H1 (cell line): ENCODE measurements at regions not wholly inside any gene's neighbourhood (a gene's known extent, or its start where the extent isn't known, plus 50 kb on each side); places are given as distances from the start of the nearest gene placed in this dataset.

Experiments
- CTCF ChIA-PET: fragments of 300-600 bp; sonication (Branson Sonifier 250); formaldehyde crosslinking; loops from one replicate; lab custom pipeline; 2021; ENCODE audit not compliant: partially characterized antibody; lab: Charles Lee
- POLR2A ChIA-PET: fragments of 300-600 bp; sonication (Branson Sonifier 250); formaldehyde crosslinking; loops from one replicate; lab custom pipeline; 2021; ENCODE audit warnings: inconsistent platforms; ENCODE audit not compliant: partially characterized antibody; lab: Charles Lee
- DNase-seq, 2 experiments: peaks; one replicate each; pipeline versions ENCODE4 v3.0.0 to v3.0.0-alpha.2; 2010 to 2022; ENCODE audit warnings: low spot score in 2 of 2, low read depth in 1 of 2, mixed read lengths in 1 of 2
- FAIRE-seq: peaks from 2 replicates; lab custom pipeline; 2011; peaks lifted over from hg19 to GRCh38; lab: Jason Lieb, UNC
- H2AFZ ChIP-seq: 2 replicates; pipeline ENCODE4 v1.8.1; 2012; ENCODE audit warnings: low read length, inconsistent platforms
- H2AK5ac ChIP-seq: 2 replicates; pipeline ENCODE4 v1.6.1; 2013; ENCODE audit warnings: low read depth, low read length
- H2BK120ac ChIP-seq: replicated peaks from 2 replicates; pipeline ENCODE3; 2013; ENCODE audit warnings: low read depth, low read length, inconsistent platforms
- H2BK12ac ChIP-seq: 2 replicates; pipeline ENCODE4 v1.6.1; 2013; ENCODE audit warnings: low read depth, low read length
- H2BK15ac ChIP-seq: 2 replicates; pipeline ENCODE4 v1.6.1; 2013; ENCODE audit warnings: low read length
- H2BK20ac ChIP-seq: 2 replicates; pipeline ENCODE4 v1.6.1; 2013; ENCODE audit warnings: low read length
- H2BK5ac ChIP-seq: 2 replicates; pipeline ENCODE4 v1.6.1; 2013; ENCODE audit warnings: low read depth, low read length
- H3K14ac ChIP-seq: 2 replicates; pipeline ENCODE4 v1.6.1; 2013; ENCODE audit warnings: inconsistent platforms; ENCODE audit not compliant: insufficient read length
- H3K18ac ChIP-seq: 2 replicates; pipeline ENCODE4 v1.6.1; 2013; ENCODE audit warnings: low read length; ENCODE audit errors: extremely low read depth
- H3K23ac ChIP-seq: 2 replicates; pipeline ENCODE4 v1.6.1; 2013; ENCODE audit warnings: inconsistent platforms; ENCODE audit not compliant: insufficient read length
- H3K23me2 ChIP-seq: 2 replicates; pipeline ENCODE4 v1.6.1; 2013; ENCODE audit warnings: low read depth, low read length
- H3K27ac ChIP-seq: 2 replicates; pipeline ENCODE4 v1.6.1; 2011; ENCODE audit warnings: low read depth, low read length, inconsistent platforms
- H3K27me3 ChIP-seq, 4 experiments: replicated peaks in 1 of 4; 1 replicate in 1 of 4; 2 replicates in 3 of 4; pipeline versions ENCODE4 v1.6.1 to v1.8.1; 2011 to 2013; ENCODE audit warnings: low read length in 3 of 4, mild to moderate bottlenecking in 3 of 4, inconsistent platforms in 2 of 4, mixed read lengths in 2 of 4, moderate library complexity in 1 of 4; ENCODE audit not compliant: control insufficient read depth in 3 of 4, insufficient read depth in 3 of 4; ENCODE audit errors: extremely low read depth in 1 of 4
- H3K36me3 ChIP-seq, 4 experiments: 2 replicates each; pipeline versions ENCODE4 v1.6.1 to v1.8.1; 2011 to 2013; ENCODE audit warnings: mild to moderate bottlenecking in 4 of 4, low read length in 3 of 4, moderate library complexity in 2 of 4, control low read depth in 1 of 4, inconsistent platforms in 1 of 4; ENCODE audit not compliant: insufficient read depth in 4 of 4, control insufficient read depth in 2 of 4
- H3K4ac ChIP-seq: replicated peaks from 2 replicates; pipeline ENCODE3; 2013; ENCODE audit warnings: low read length, low read depth, mixed read lengths, inconsistent platforms; ENCODE audit not compliant: insufficient read length
- H3K4me1 ChIP-seq, 4 experiments: replicated peaks in 1 of 4; 1 replicate in 1 of 4; 2 replicates in 3 of 4; pipeline versions ENCODE4 v1.6.1 to v1.8.1; 2011 to 2013; ENCODE audit warnings: low read length in 3 of 4, inconsistent platforms in 2 of 4, mixed read lengths in 1 of 4; ENCODE audit not compliant: insufficient read depth in 4 of 4, control insufficient read depth in 3 of 4
- H3K4me2 ChIP-seq, 2 experiments: 2 replicates each; pipeline versions ENCODE4 v1.6.1 to v1.8.1; 2011 to 2013; ENCODE audit warnings: low read depth in 2 of 2, low read length in 2 of 2, control low read depth in 1 of 2, inconsistent platforms in 1 of 2, mild to moderate bottlenecking in 1 of 2; ENCODE audit not compliant: insufficient read depth in 1 of 2
- H3K4me3 ChIP-seq, 4 experiments: fragments of 200-600, 300-600 bp in 1 of 4; sonication (generic), shearing (Covaris generic), sonication (Bioruptor Twin) in 1 of 4; 2 replicates each; pipeline versions ENCODE4 v1.5.1 to v1.8.1; 2011 to 2016; ENCODE audit warnings: low read length in 4 of 4, low read depth in 3 of 4, control low read depth in 2 of 4, inconsistent platforms in 2 of 4, mild to moderate bottlenecking in 2 of 4, mixed read lengths in 1 of 4, moderate library complexity in 1 of 4; ENCODE audit not compliant: insufficient read depth in 2 of 4; ENCODE audit errors: extremely low read depth in 1 of 4
- H3K56ac ChIP-seq: replicated peaks from 2 replicates; pipeline ENCODE3; 2013; ENCODE audit warnings: low read depth, mild to moderate bottlenecking, mixed read lengths, low read length, inconsistent platforms; ENCODE audit not compliant: insufficient read length
- H3K79me1 ChIP-seq: 2 replicates; pipeline ENCODE4 v1.6.1; 2013; ENCODE audit warnings: low read depth, low read length, control low read depth
- H3K79me2 ChIP-seq, 2 experiments: 2 replicates each; pipeline versions ENCODE4 v1.6.1 to v1.8.1; 2012 to 2013; ENCODE audit warnings: low read length in 2 of 2, mild to moderate bottlenecking in 2 of 2, inconsistent platforms in 1 of 2; ENCODE audit not compliant: insufficient read depth in 2 of 2, control insufficient read depth in 1 of 2
- H3K9ac ChIP-seq, 4 experiments: replicated peaks in 1 of 4; 1 replicate in 1 of 4; 2 replicates in 3 of 4; pipeline versions ENCODE4 v1.6.1 to v1.8.1; 2011 to 2013; ENCODE audit warnings: low read depth in 3 of 4, low read length in 3 of 4, control low read depth in 2 of 4, mild to moderate bottlenecking in 2 of 4, moderate library complexity in 2 of 4, inconsistent platforms in 1 of 4; ENCODE audit errors: extremely low read depth in 1 of 4
- H3K9me3 ChIP-seq, 2 experiments: 2 replicates each; pipeline versions ENCODE4 v1.6.1 to v1.8.1; 2012 to 2013; ENCODE audit warnings: mild to moderate bottlenecking in 2 of 2, moderate library complexity in 2 of 2, control low read depth in 1 of 2, inconsistent platforms in 1 of 2, low read depth in 1 of 2, low read length in 1 of 2, mixed read lengths in 1 of 2; ENCODE audit not compliant: insufficient read depth in 2 of 2
- H4K20me1 ChIP-seq, 2 experiments: replicated peaks in 1 of 2; 2 replicates each; pipeline versions ENCODE3 to v1.8.1; 2011 to 2013; ENCODE audit warnings: inconsistent platforms in 2 of 2, low read length in 2 of 2, mild to moderate bottlenecking in 1 of 2; ENCODE audit not compliant: insufficient read depth in 2 of 2, control insufficient read depth in 1 of 2
- H4K5ac ChIP-seq: 2 replicates; pipeline ENCODE4 v1.6.1; 2013; ENCODE audit warnings: low read length, low read depth, mixed read lengths, inconsistent platforms; ENCODE audit not compliant: insufficient read length
- H4K8ac ChIP-seq: 2 replicates; pipeline ENCODE4 v1.8.0; 2013; ENCODE audit warnings: mild to moderate bottlenecking, moderate library complexity, low read length, inconsistent platforms; ENCODE audit not compliant: insufficient read depth; ENCODE audit errors: extremely low read depth
- H4K91ac ChIP-seq: replicated peaks from 2 replicates; pipeline ENCODE3; 2013; ENCODE audit warnings: low read length, mixed read lengths, inconsistent platforms; ENCODE audit not compliant: insufficient read length
- ATF2 ChIP-seq: IDR thresholded peaks from 2 replicates; pipeline ENCODE4 v1.6.1; 2012; ENCODE audit warnings: low read length, inconsistent platforms
- CBX8 ChIP-seq: fragments of 300-800, 300-1000 bp; sonication (generic); IDR thresholded peaks from 2 replicates; pipeline ENCODE4 v1.7.1; 2016; ENCODE audit warnings: low read depth, low read length, borderline replicate concordance
- CEBPB ChIP-seq: IDR thresholded peaks from 2 replicates; pipeline ENCODE4 v1.6.1; 2012; ENCODE audit warnings: low read depth, low read length
- CREB1 ChIP-seq: IDR thresholded peaks from 2 replicates; pipeline ENCODE4 v1.6.1; 2012; ENCODE audit warnings: inconsistent platforms
- GTF2F1 ChIP-seq: IDR thresholded peaks from 2 replicates; pipeline ENCODE4 v1.6.1; 2012; ENCODE audit warnings: low read depth, low read length, improper control_type of control experiment, borderline replicate concordance
- JUN ChIP-seq: IDR thresholded peaks from 2 replicates; pipeline ENCODE4 v1.6.1; 2011; ENCODE audit warnings: low read depth, mild to moderate bottlenecking, improper control_type of control experiment, low read length
- KDM4A ChIP-seq: IDR thresholded peaks from one replicate; pipeline ENCODE4 v1.7.1; 2012; ENCODE audit warnings: low read depth, mild to moderate bottlenecking, moderate library complexity, low read length, inconsistent platforms; ENCODE audit not compliant: severe bottlenecking
- KDM5A ChIP-seq: fragments of 200-600 bp; IDR thresholded peaks from 2 replicates; pipeline ENCODE4 v1.7.1; 2012; ENCODE audit warnings: mild to moderate bottlenecking, low read length, inconsistent platforms, mixed read lengths
- NANOG ChIP-seq: IDR thresholded peaks from 2 replicates; pipeline ENCODE4 v1.6.1; 2011; ENCODE audit warnings: low read length, low read depth, mild to moderate bottlenecking, inconsistent platforms; ENCODE audit not compliant: insufficient read depth, poor library complexity, severe bottlenecking
- RXRA ChIP-seq: IDR thresholded peaks from 2 replicates; pipeline ENCODE4 v1.6.1; 2011; ENCODE audit warnings: low read depth, mild to moderate bottlenecking, low read length, moderate library complexity; ENCODE audit not compliant: insufficient read depth
- SIN3A ChIP-seq, 2 experiments: IDR thresholded peaks in 1 of 2; conservative IDR thresholded peaks in 1 of 2; 2 replicates each; pipeline ENCODE4 v1.6.1; 2011 to 2012; ENCODE audit warnings: low read length in 2 of 2, improper control_type of control experiment in 1 of 2, low read depth in 1 of 2, mild to moderate bottlenecking in 1 of 2
- TCF12 ChIP-seq: IDR thresholded peaks from 2 replicates; pipeline ENCODE4 v1.6.1; 2011; ENCODE audit warnings: low read depth, mild to moderate bottlenecking, low read length
- WGBS, 2 experiments: shearing (Covaris generic) in 1 of 2; methylation state at CpG; one replicate each; pipeline versions ENCODE4 v1.1.6 to v1.1.7; 2013 to 2015; ENCODE audit warnings: low lambda C conversion rate in 2 of 2, mixed read lengths in 2 of 2, inconsistent platforms in 1 of 2, low coverage in 1 of 2, missing lambda C conversion rate in 1 of 2; ENCODE audit not compliant: insufficient replicate concordance in 2 of 2, insufficient coverage in 1 of 2, insufficient read length in 1 of 2; ENCODE audit errors: extremely low coverage in 1 of 2, missing lambda C conversion rate in 1 of 2; 5-methylcytosine and 5-hydroxymethylcytosine counted together

DNA sequence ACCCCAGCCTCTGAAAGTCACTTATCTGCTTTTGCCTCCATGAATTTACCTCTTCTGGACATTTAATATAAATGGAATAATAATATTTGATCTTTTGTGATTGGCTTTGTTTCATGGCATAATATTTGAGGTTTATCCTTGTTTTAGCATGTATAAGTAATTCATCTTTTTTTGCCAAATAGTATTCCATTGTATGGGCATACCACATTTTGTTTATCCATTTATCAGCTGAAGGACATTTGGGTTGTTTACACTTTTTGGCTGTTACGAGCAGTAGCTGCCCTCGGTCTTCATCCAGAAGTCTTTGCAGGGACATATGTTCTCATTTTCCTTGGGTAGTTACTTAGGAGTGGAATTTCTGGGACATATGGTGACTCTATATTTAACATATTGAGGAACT is 53.0 kb upstream of the SMIM21 start:
- H3K27ac ChIP-seq = no peak overlapping the region
- H3K4me2 ChIP-seq = no peak overlapping the region
- no peak overlapping the region for H2AK5ac ChIP-seq
- H3K36me3 ChIP-seq = no peaks in the 10 kb centered on the region
- no peak overlapping the region for H3K4me3 ChIP-seq
- no peak overlapping the region for H4K5ac ChIP-seq
- DNase-seq = no peak
- H3K56ac ChIP-seq = no peak overlapping the region
- H3K9me3 ChIP-seq = no peaks in the 10 kb centered on the region
- no peak overlapping the region for H2BK20ac ChIP-seq
- H2BK15ac ChIP-seq = no peak overlapping the region
- no peaks in the 10 kb centered on the region for H3K27me3 ChIP-seq
- H3K79me1 ChIP-seq = no peaks in the 10 kb centered on the region
- no peak overlapping the region for H3K23ac ChIP-seq
- H4K91ac ChIP-seq = no peak overlapping the region
- H2BK5ac ChIP-seq = no peak overlapping the region
- FAIRE-seq = no peak
- no peaks in the 10 kb centered on the region for H4K20me1 ChIP-seq
- H3K4ac ChIP-seq = no peak overlapping the region
- no peak overlapping the region for H2BK12ac ChIP-seq
- no peak overlapping the region for H4K8ac ChIP-seq
- whole genome bisulfite sequencing, 2 experiments = 94% methylated on average over 2 of the region's 2 CpGs; no CpG with 5 or more reads in 1 of the 2 experiments
- no peaks in the 10 kb centered on the region for H3K79me2 ChIP-seq
- ChIA-PET POLR2A (no interaction called here), CTCF (interaction anchor here (0.9 to 3.3 kb wide), 5 partner anchors 7 to 312 kb away, joined by 3 to 16 read pairs (median 4); no protein-coding TSS in a partner anchor)
- H3K9ac ChIP-seq = no peak overlapping the region
- peaks cover 0 to 2% (median 0%) of the 10 kb centered on the region in 4 experiments; a peak in 2 of 7 replicates for H3K4me1 ChIP-seq
- H3K14ac ChIP-seq = no peak overlapping the region
- H2BK120ac ChIP-seq = no peak overlapping the region
- H3K23me2 ChIP-seq = no peaks in the 10 kb centered on the region
- H3K18ac ChIP-seq = no peak overlapping the region
- TF ChIP-seq GTF2F1 = no peak
- TF ChIP-seq SIN3A (conservative IDR thresholded peaks at IDR 0.05 in 1 of 2, IDR thresholded peaks at IDR 0.05 in 1 of 2; ENCODE audit: low read depth in 1 of 2, low read length in 2 of 2) = no peak
- no peak for TF ChIP-seq ATF2
- TF ChIP-seq CREB1 = no peak
- TF ChIP-seq TCF12 = no peak
- TF ChIP-seq CBX8 = no peak
- no peak for TF ChIP-seq KDM4A
- no peak for TF ChIP-seq JUN
- no peak for TF ChIP-seq NANOG
- no peak for TF ChIP-seq RXRA
- TF ChIP-seq KDM5A = no peak
- no peak for TF ChIP-seq CEBPB
- no peak overlapping the region for H2AFZ ChIP-seq
